GM12878 (cell line): ENCODE measurements at regions not wholly inside any gene's neighbourhood (a gene's known extent, or its start where the extent isn't known, plus 50 kb on each side); places are given as distances from the start of the nearest gene placed in this dataset.

Experiments
- BHLHE40 ChIP-seq, 2 experiments: fragments of 450-650 bp in 1 of 2; IDR thresholded peaks; 2 replicates each; pipeline ENCODE4 v1.6.1; 2011 to 2017; ENCODE audit warnings: low read depth in 2 of 2, borderline replicate concordance in 1 of 2, improper control_type of control experiment in 1 of 2, low read length in 1 of 2, mild to moderate bottlenecking in 1 of 2
- CTCF ChIP-seq, 3 experiments: IDR thresholded peaks in 2 of 3; conservative IDR thresholded peaks in 1 of 3; 2 replicates each; pipeline ENCODE4 v1.5.1; 2011; ENCODE audit warnings: low read depth in 3 of 3, low read length in 3 of 3, mild to moderate bottlenecking in 3 of 3, control low read depth in 2 of 3, moderate library complexity in 2 of 3, inconsistent platforms in 1 of 3, mixed read lengths in 1 of 3; ENCODE audit not compliant: control insufficient read depth in 2 of 3, insufficient read depth in 1 of 3; ENCODE audit errors: extremely low read depth in 1 of 3

- no peak for TF ChIP-seq CTCF (IDR thresholded peaks at IDR 0.05 in 2 of 3, conservative IDR thresholded peaks at IDR 0.05 in 1 of 3; ENCODE audit: control insufficient read depth in 2 of 3, extremely low read depth in 1 of 3, insufficient read depth in 1 of 3, low read depth in 3 of 3, low read length in 3 of 3)
- TF ChIP-seq BHLHE40 (IDR thresholded peaks at IDR 0.05; ENCODE audit: borderline replicate concordance in 1 of 2, low read depth in 2 of 2, low read length in 1 of 2), result no peak
These were observed 184.2 kb upstream of the CDYL start for GRCh38 chr6:4592026-4592425.
